ENCODE measurements at regions not wholly inside any gene's neighbourhood (a gene's known extent, or its start where the extent isn't known, plus 50 kb on each side); places are given as distances from the start of the nearest gene placed in this dataset.

- no peaks in the 10 kb centered on the region for H3K36me3 ChIP-seq (ENCODE audit: insufficient read depth, low read length)
- no peak for DNase-seq (ENCODE audit: low read depth)
- H3K27ac ChIP-seq (ENCODE audit: low read depth, low read length): no peak overlapping the region
- H2AFZ ChIP-seq (ENCODE audit: low read depth, low read length): no peak overlapping the region
- H3K27me3 ChIP-seq (ENCODE audit: insufficient read depth, low read length): peaks cover 26% of the 10 kb centered on the region
- Mint-ChIP-seq H3K27ac (ENCODE audit: unreplicated experiment) (no peak overlapping the region), H3K9me3 (ENCODE audit: unreplicated experiment) (no peaks in the 10 kb centered on the region), H3K27me3 (ENCODE audit: low read depth, unreplicated experiment) (no peaks in the 10 kb centered on the region), H3K4me1 (ENCODE audit: low read depth, unreplicated experiment) (peaks cover 11% of the 10 kb centered on the region), H3K36me3 (ENCODE audit: low read depth, unreplicated experiment) (no peaks in the 10 kb centered on the region), H3K4me3 (ENCODE audit: unreplicated experiment) (no peak overlapping the region)
- no peaks in the 10 kb centered on the region for H3K79me2 ChIP-seq (ENCODE audit: insufficient read depth, low read length)
- H3K4me2 ChIP-seq (ENCODE audit: low read length): no peak overlapping the region
- no peak overlapping the region for H3K9ac ChIP-seq (ENCODE audit: low read length)
- no peaks in the 10 kb centered on the region for H3K4me1 ChIP-seq (ENCODE audit: insufficient read depth, low read length)
- H3K4me3 ChIP-seq (ENCODE audit: insufficient read depth, low read depth, low read length): no peak overlapping the region
- no peaks in the 10 kb centered on the region for H4K20me1 ChIP-seq (ENCODE audit: insufficient read depth, low read length)
- H3K9me3 ChIP-seq (ENCODE audit: insufficient read depth, low read depth, low read length): no peaks in the 10 kb centered on the region
- no peak for FAIRE-seq
- TF ChIP-seq EZH2 (IDR thresholded peaks at IDR 0.05; ENCODE audit: insufficient read depth, low read length): no peak
- TF ChIP-seq CTCF (IDR thresholded peaks at IDR 0.05; ENCODE audit: insufficient read depth, low read depth, low read length): no peak
Observed at GRCh38 chr2:65634304-65634703, 201.9 kb upstream of the SPRED2 start.

GRCh38 chr2:65630643-65631042 lies 198.2 kb upstream of the SPRED2 start:
- no peaks in the 10 kb centered on the region for H3K4me1 ChIP-seq (ENCODE audit: insufficient read depth, low read length)
- H3K4me1 Mint-ChIP-seq (ENCODE audit: low read depth, unreplicated experiment): peaks cover 6% of the 10 kb centered on the region
- no peak overlapping the region for H3K4me3 ChIP-seq (ENCODE audit: insufficient read depth, low read depth, low read length)
- no peaks in the 10 kb centered on the region for H3K9me3 ChIP-seq (ENCODE audit: insufficient read depth, low read depth, low read length)
- H2AFZ ChIP-seq (ENCODE audit: low read depth, low read length): no peak overlapping the region
- H3K27ac Mint-ChIP-seq (ENCODE audit: unreplicated experiment): peak overlapping the region; percentile 73
- DNase-seq (ENCODE audit: low read depth) (peak; percentile 88), FAIRE-seq (no peak)
- no peaks in the 10 kb centered on the region for H3K27me3 Mint-ChIP-seq (ENCODE audit: low read depth, unreplicated experiment)
- no peaks in the 10 kb centered on the region for H3K27me3 ChIP-seq (ENCODE audit: insufficient read depth, low read length)
- no peaks in the 10 kb centered on the region for H3K36me3 Mint-ChIP-seq (ENCODE audit: low read depth, unreplicated experiment)
- TF ChIP-seq EZH2 (IDR thresholded peaks at IDR 0.05; ENCODE audit: insufficient read depth, low read length) (no peak), CTCF (IDR thresholded peaks at IDR 0.05; ENCODE audit: insufficient read depth, low read depth, low read length) (no peak)
- H3K36me3 ChIP-seq (ENCODE audit: insufficient read depth, low read length): no peaks in the 10 kb centered on the region
- no peaks in the 10 kb centered on the region for H3K9me3 Mint-ChIP-seq (ENCODE audit: unreplicated experiment)
- no peaks in the 10 kb centered on the region for H4K20me1 ChIP-seq (ENCODE audit: insufficient read depth, low read length)
- H3K9ac ChIP-seq (ENCODE audit: low read length): no peak overlapping the region
- no peak overlapping the region for H3K27ac ChIP-seq (ENCODE audit: low read depth, low read length)
- no peak overlapping the region for H3K4me3 Mint-ChIP-seq (ENCODE audit: unreplicated experiment)
- no peaks in the 10 kb centered on the region for H3K79me2 ChIP-seq (ENCODE audit: insufficient read depth, low read length)
- no peak overlapping the region for H3K4me2 ChIP-seq (ENCODE audit: low read length)

- no peaks in the 10 kb centered on the region for H3K9me3 ChIP-seq (ENCODE audit: insufficient read depth, low read depth, low read length)
- H3K9ac ChIP-seq (ENCODE audit: low read length): no peak overlapping the region
- no peaks in the 10 kb centered on the region for H3K79me2 ChIP-seq (ENCODE audit: insufficient read depth, low read length)
- peaks cover 6% of the 10 kb centered on the region for H3K4me1 Mint-ChIP-seq (ENCODE audit: low read depth, unreplicated experiment)
- no peak overlapping the region for H3K4me2 ChIP-seq (ENCODE audit: low read length)
- H3K4me3 ChIP-seq (ENCODE audit: insufficient read depth, low read depth, low read length): no peak overlapping the region
- H3K36me3 Mint-ChIP-seq (ENCODE audit: low read depth, unreplicated experiment): no peaks in the 10 kb centered on the region
- no peak overlapping the region for H3K4me3 Mint-ChIP-seq (ENCODE audit: unreplicated experiment)
- no peaks in the 10 kb centered on the region for H3K36me3 ChIP-seq (ENCODE audit: insufficient read depth, low read length)
- no peaks in the 10 kb centered on the region for H3K9me3 Mint-ChIP-seq (ENCODE audit: unreplicated experiment)
- no peak overlapping the region for H3K27ac ChIP-seq (ENCODE audit: low read depth, low read length)
- FAIRE-seq (no peak), DNase-seq (ENCODE audit: low read depth) (no peak)
- peaks cover 10% of the 10 kb centered on the region for H3K27me3 Mint-ChIP-seq (ENCODE audit: low read depth, unreplicated experiment)
- H3K27ac Mint-ChIP-seq (ENCODE audit: unreplicated experiment): no peak overlapping the region
- no peaks in the 10 kb centered on the region for H4K20me1 ChIP-seq (ENCODE audit: insufficient read depth, low read length)
- H2AFZ ChIP-seq (ENCODE audit: low read depth, low read length): no peak overlapping the region
- peaks cover 2% of the 10 kb centered on the region for H3K27me3 ChIP-seq (ENCODE audit: insufficient read depth, low read length)
- no peaks in the 10 kb centered on the region for H3K4me1 ChIP-seq (ENCODE audit: insufficient read depth, low read length)
- TF ChIP-seq EZH2 (IDR thresholded peaks at IDR 0.05; ENCODE audit: insufficient read depth, low read length): no peak
- TF ChIP-seq CTCF (IDR thresholded peaks at IDR 0.05; ENCODE audit: insufficient read depth, low read depth, low read length): no peak
Observed at GRCh38 chr2:65628156-65628555, 195.8 kb upstream of the SPRED2 start.
